Endothelial cell (in vitro differentiated cells): ENCODE measurements at regions not wholly inside any gene's neighbourhood (a gene's known extent, or its start where the extent isn't known, plus 50 kb on each side); places are given as distances from the start of the nearest gene placed in this dataset.

Experiments
- DNase-seq: peaks from one replicate; pipeline ENCODE4 v3.0.0; 2021; ENCODE audit warnings: low spot score
- H3K27ac Mint-ChIP-seq: one replicate; pipeline ENCODE4 v1.8.0; 2021; ENCODE audit warnings: mixed read lengths, inconsistent platforms; ENCODE audit not compliant: unreplicated experiment
- H3K27me3 Mint-ChIP-seq: one replicate; pipeline ENCODE4 v1.8.0; 2021; ENCODE audit warnings: mild to moderate bottlenecking, moderate library complexity, mixed read lengths, inconsistent platforms; ENCODE audit not compliant: unreplicated experiment
- H3K36me3 Mint-ChIP-seq: one replicate; pipeline ENCODE4 v1.8.0; 2021; ENCODE audit warnings: mild to moderate bottlenecking, low read depth, mixed read lengths, inconsistent platforms; ENCODE audit not compliant: unreplicated experiment
- H3K4me1 Mint-ChIP-seq: one replicate; pipeline ENCODE4 v1.8.0; 2021; ENCODE audit warnings: mild to moderate bottlenecking, mixed read lengths, inconsistent platforms; ENCODE audit not compliant: unreplicated experiment
- H3K4me3 Mint-ChIP-seq: one replicate; pipeline ENCODE4 v1.8.0; 2021; ENCODE audit warnings: mild to moderate bottlenecking, mixed read lengths, inconsistent platforms; ENCODE audit not compliant: unreplicated experiment
- H3K9me3 Mint-ChIP-seq: one replicate; pipeline ENCODE4 v1.8.0; 2021; ENCODE audit warnings: mixed read lengths, inconsistent platforms; ENCODE audit not compliant: unreplicated experiment
- CTCF ChIP-seq: fragments of 200-600 bp; sonication (generic); IDR thresholded peaks from one replicate; pipeline ENCODE4 v1.5.0; 2021; ENCODE audit warnings: antibody characterized with exemption; ENCODE audit not compliant: unreplicated experiment

GRCh38 chr6:113599444-113599843 lies 257.7 kb upstream of the MARCKS start:
- Mint-ChIP-seq H3K27me3 (peaks cover 1% of the 10 kb centered on the region), H3K9me3 (no peaks in the 10 kb centered on the region), H3K4me3 (no peak overlapping the region), H3K36me3 (no peaks in the 10 kb centered on the region), H3K4me1 (peaks cover 26% of the 10 kb centered on the region), H3K27ac (no peak overlapping the region)
- no peak for TF ChIP-seq CTCF
- DNase-seq = no peak

- no peak overlapping the region for H3K4me3 Mint-ChIP-seq
Measured at GRCh38 chr6:113600551-113601339, 256.4 kb upstream of the MARCKS start.

GRCh38 chr6:113607821-113608545 lies 249.2 kb upstream of the MARCKS start:
- no peak for DNase-seq
- Mint-ChIP-seq H3K27me3 (no peaks in the 10 kb centered on the region), H3K9me3 (no peaks in the 10 kb centered on the region), H3K36me3 (no peaks in the 10 kb centered on the region), H3K4me3 (no peak overlapping the region), H3K4me1 (peaks cover 9% of the 10 kb centered on the region), H3K27ac (no peak overlapping the region)
- no peak for TF ChIP-seq CTCF

More at GRCh38 chr6:113600551-113601339, 256.4 kb upstream of the MARCKS start:
- H3K36me3 Mint-ChIP-seq = no peaks in the 10 kb centered on the region
- no peaks in the 10 kb centered on the region for H3K27me3 Mint-ChIP-seq
- H3K4me1 Mint-ChIP-seq = peaks cover 26% of the 10 kb centered on the region
- no peak for TF ChIP-seq CTCF
- no peak for DNase-seq
- H3K9me3 Mint-ChIP-seq = no peaks in the 10 kb centered on the region
- no peak overlapping the region for H3K27ac Mint-ChIP-seq

- Mint-ChIP-seq H3K4me3 (no peak overlapping the region), H3K27ac (no peak overlapping the region), H3K4me1 (peaks cover 9% of the 10 kb centered on the region), H3K27me3 (peaks cover 2% of the 10 kb centered on the region), H3K36me3 (no peaks in the 10 kb centered on the region), H3K9me3 (no peaks in the 10 kb centered on the region)
- DNase-seq = no peak
- no peak for TF ChIP-seq CTCF
Measured at GRCh38 chr6:113610377-113610988, 246.7 kb upstream of the MARCKS start.
